GM19023 (cell line): ENCODE measurements at regions not wholly inside any gene's neighbourhood (a gene's known extent, or its start where the extent isn't known, plus 50 kb on each side); places are given as distances from the start of the nearest gene placed in this dataset.

Experiments
- ATAC-seq: cut with Tn5 transposase; IDR thresholded peaks from one replicate; pipeline ENCODE4 v1.9.1; 2021; ENCODE audit warnings: mild to moderate bottlenecking, moderate library complexity; ENCODE audit not compliant: unreplicated experiment

DNA sequence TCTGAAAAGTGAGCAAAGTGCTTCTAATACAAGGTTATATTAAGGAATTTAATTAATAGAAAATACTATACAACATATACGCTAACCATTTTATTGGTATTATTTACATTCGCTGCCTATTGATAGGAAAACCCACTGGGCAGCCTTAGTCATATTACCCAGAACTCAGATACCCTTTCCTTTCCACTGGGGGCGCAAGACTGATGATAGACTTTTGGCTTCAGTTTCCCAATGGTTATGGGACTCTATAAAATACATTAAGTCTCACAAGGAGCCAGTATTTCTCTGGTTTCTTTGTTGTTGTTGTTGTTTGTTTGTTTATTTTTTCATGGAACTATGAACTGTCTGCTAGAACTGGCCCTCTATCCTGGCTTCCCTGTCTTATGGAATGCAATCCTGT, 471.1 kb upstream of the KIRREL3 start:
- ATAC-seq: no peak

- no peak for ATAC-seq
Observed at GRCh38 chr11:127470306-127470884, 469.8 kb upstream of the KIRREL3 start.

- no peak for ATAC-seq
Observed at GRCh38 chr11:127464325-127464724, 463.8 kb upstream of the KIRREL3 start.

GRCh38 chr11:127462065-127462344, 461.4 kb upstream of the KIRREL3 start:
- no peak for ATAC-seq

DNA sequence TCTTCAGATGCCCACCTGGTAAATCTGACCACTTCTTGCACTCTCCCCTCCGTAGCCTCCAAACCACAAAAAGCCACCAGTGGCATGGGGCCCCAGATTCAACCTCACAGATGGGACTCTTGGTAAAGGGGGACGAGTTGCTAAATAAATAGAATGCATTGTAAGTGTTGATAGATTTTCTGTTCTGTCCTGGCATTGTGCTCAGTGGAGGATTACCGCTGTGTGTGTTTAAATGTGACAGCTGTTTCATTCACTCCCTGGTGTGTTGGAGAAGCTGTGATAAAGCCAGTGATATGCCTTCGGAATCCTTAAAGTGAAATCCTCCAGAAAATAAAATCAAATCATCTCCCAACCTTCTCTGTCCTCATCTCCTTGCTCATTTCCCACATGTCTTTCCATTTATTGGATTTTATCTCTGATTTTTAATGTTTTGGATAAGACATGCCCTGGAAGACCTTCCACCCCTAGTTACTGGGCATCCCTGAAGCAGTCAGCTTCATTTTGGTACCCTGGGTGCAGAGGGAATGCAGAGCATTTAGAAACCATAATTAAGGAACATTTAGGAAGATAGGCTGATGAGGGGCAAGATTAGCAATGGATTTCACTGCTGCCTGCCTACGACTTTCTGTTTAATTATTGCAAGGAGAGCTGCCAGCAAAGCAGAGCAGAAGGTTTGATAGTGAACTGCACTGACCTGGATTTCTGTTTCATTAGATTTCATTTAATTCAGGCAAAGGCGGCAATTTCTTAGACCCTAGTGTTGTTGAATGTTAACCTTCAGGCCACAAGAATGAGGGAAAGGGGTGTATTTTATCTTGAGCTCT, 460.9 kb upstream of the KIRREL3 start:
- no peak for ATAC-seq

GRCh38 chr11:127458561-127458960, 458.0 kb upstream of the KIRREL3 start:
- ATAC-seq: no peak

- ATAC-seq: no peak
Observed at GRCh38 chr11:127454856-127455255, 454.3 kb upstream of the KIRREL3 start.

DNA sequence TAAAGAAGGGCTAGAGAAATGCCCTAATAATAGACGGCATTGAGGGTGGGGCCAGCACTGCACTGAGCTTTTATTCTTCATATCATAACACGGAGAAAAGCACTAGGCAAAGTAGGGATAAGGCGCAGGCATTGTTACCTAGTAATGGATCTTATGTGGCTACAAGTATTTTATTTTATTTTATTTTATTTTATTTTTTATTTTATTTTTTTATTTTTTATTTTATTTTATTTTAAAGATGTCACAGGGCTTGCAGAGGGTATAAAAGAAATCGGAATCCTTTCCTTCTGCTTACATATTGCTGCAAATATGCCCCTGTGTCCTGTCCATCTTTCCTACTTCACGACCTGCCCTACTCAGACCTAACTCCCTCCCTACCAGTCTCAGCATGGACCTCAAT, 452.0 kb upstream of the KIRREL3 start:
- ATAC-seq: no peak

DNA sequence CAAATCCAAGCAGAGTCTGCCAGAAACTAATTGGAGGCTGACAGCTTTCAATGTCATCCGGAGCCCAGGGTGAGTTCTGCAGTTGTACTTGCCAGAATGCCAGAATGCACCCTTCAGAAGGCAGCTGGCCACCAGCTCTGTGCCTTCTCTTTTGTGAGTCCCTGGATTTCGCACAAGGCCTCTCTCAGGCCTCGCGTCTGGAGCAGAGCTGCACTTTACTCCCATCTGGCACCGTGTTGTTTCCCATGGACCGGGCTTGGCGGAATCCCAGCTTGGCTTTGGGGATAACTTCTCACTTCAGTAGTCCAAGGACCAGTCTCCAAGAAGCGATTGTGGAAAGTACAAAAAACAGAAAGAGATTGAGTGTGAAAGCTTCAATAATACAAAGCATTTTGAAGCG, 451.3 kb upstream of the KIRREL3 start:
- no peak for ATAC-seq

DNA sequence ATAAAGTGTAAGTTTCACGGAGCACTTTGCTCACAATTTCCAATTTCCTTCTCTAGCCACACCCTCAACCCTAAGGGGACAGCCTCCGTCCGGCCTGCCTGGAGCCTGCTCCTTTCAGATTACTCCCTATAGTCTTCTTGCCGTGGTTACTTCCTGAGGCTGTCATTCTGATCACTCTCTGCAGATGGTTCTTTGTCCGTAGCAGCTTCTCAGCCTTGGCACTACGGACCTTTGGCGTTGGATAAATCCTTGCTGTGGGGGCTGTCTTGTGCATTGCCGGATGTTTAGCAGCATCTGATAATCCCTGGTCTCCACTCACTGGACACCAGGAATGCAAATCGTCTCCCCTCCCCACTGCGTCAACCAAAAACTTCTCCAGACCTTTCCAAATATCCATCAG, 447.5 kb upstream of the KIRREL3 start:
- ATAC-seq: no peak

DNA sequence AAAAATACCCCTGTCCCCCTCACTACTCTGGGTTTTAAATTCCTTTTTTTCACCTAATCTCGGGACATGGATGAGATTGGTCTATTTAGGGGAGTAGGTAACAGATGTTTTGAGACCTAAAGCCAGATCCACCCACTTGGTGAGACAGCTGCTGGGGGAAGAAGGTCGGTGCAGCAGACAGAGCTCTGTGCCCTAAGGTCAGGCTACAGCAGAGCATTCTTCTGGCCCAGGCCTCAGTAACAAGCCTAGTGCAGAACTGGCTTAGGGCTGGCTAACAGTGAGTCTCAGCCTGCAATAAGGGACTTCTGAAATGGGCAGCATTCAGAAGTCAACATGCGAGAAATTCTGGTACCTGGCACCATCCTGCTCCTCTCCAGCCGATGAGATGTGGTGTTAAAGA, 444.9 kb upstream of the KIRREL3 start:
- ATAC-seq: no peak

- no peak for ATAC-seq
Observed at GRCh38 chr11:127443297-127443696, 442.7 kb upstream of the KIRREL3 start.

- no peak for ATAC-seq
Observed at GRCh38 chr11:127440616-127441015, 440.0 kb upstream of the KIRREL3 start.

DNA sequence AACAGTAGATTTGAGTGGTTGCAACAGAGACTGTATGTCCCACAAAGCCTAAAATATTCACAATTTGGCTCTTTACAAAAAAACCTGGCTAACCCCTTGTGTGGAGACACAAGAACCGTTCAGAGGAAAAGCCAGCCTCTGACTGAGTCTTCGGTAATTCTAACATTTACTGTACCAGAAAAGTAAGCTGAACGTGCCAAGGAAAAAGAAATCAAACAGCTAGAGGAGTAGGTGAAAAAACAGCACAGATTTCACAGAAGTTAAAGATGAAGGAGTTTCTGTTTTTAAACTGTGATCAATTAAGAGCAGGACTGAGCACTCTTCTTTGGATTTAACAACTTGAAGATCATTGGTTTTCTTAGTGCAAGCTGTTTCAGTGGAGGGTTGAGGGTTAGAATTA, 424.7 kb upstream of the KIRREL3 start:
- no peak for ATAC-seq

DNA sequence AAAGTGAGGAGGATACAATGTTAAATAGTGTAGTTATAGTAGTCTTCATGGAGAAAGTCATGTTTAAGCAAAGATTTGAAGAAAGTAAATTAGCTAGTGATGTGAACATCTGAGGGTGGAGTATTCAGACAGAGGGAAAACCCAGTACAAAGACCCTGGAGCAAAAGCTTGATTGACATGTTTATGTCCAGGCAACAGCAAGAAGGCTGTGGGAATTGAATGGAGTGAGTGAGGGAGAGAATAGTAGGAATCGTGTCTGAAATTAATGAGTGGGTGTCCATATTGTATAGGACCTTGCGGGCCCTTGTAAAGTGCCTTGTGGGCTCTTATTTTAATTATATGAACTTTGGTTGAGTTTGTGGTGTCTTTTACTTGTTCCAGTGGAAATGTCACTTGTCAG, 424.1 kb upstream of the KIRREL3 start:
- ATAC-seq: no peak

- ATAC-seq: no peak
Observed at GRCh38 chr11:127420139-127420538, 419.6 kb upstream of the KIRREL3 start.

DNA sequence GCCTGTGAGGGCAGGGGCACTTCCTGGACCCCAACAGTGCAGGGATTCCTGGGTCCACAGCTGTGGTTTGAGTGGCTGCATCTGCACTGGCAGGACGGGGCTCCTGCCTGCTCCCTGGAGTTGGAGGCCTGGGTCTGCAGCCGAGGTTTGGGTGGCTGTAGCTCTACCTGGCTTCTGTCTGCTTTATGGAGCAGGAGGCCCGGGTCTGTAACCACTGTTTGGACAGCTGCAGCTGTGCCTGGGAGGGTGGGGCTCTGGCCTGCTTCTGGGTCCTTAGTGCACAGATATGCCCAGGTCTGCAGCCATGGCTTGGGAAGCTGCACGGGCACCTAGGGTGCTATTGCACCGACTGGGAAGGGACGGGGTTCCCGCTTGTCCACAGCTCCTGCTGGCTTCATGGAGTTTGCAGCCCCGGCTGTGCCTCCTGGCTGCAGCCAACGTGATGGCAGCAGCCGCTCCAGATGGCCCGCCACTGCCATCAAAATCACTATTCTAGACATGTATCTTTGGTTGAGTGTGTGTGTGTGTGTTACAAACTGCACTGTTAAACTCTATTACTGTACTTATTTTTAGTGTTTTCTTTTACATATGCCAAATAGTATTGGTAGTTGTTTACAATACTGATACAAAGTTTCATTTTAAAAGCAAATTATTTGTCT, 412.3 kb upstream of the KIRREL3 start:
- ATAC-seq: no peak

DNA sequence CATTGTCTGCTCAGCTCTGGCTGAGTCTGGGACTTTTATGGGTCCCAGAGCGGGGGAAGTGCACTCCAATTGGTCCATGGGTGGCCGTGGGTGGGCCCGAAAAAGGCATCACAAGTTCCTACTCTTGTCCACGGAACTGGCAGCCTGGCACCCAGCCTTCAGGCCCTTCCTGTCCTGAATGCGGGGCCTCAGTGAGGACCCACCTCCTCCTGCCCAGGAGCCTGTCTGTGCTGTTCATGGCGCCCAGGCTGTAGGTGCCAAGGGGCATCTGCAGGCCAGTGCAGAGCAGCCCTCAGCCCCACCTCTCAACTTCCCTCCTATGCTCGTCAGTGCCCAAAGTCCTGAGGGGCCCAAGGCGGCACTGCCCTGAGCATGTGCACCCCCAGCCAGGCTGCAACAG, 411.7 kb upstream of the KIRREL3 start:
- ATAC-seq: no peak

- ATAC-seq: no peak
Observed at GRCh38 chr11:127411283-127411682, 410.7 kb upstream of the KIRREL3 start.

- ATAC-seq: no peak
Observed at GRCh38 chr11:127395034-127395433, 394.5 kb upstream of the KIRREL3 start.

DNA sequence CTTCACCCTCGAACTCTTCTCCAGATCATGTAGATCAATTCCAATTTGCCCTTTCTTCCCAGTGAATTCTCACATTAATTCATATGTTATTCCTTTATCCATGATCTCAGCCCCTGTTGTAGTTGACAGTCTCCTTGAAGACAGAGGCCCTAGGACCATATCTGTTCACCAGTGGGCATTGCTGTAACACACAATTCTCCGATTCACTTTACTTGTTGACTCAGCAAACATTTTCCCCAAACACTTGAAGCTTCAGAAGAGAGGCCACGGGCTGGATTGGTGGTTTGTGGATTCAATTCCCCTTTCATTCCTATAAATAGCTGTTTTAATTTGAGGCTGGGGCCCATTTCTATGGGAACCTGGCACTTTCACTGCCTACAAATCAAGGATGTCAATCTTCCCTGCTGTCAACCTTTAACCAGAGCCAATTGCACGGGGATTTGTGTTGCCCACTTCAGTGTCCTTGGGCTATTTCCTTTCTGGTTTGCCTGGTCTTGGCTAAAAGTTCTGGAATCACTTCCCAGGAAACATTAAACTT, 393.0 kb upstream of the KIRREL3 start:
- no peak for ATAC-seq

GRCh38 chr11:127392575-127392974, 392.0 kb upstream of the KIRREL3 start:
- ATAC-seq: no peak
